DOHH2 (cell line): ENCODE measurements at regions not wholly inside any gene's neighbourhood (a gene's known extent, or its start where the extent isn't known, plus 50 kb on each side); places are given as distances from the start of the nearest gene placed in this dataset.

Experiments used
- H3F3A ChIP-seq: fragments of 200-600 bp; sonication (generic), shearing (Covaris generic); 2 replicates; pipeline ENCODE4 v1.6.0; 2016; ENCODE audit warnings: antibody characterized with exemption, mild to moderate bottlenecking; ENCODE audit not compliant: control insufficient read depth, insufficient read depth
- H3K27ac ChIP-seq: fragments of 200-600 bp; sonication (generic); 2 replicates; pipeline ENCODE4 v1.5.1; 2014; ENCODE audit warnings: low read depth, mild to moderate bottlenecking, low read length, moderate library complexity
- H3K27me3 ChIP-seq: fragments of 200-600 bp; sonication (generic); 2 replicates; pipeline ENCODE4 v1.6.1; 2014; ENCODE audit warnings: mild to moderate bottlenecking, low read length, mixed read lengths; ENCODE audit not compliant: control insufficient read depth
- H3K36me3 ChIP-seq: fragments of 200-600 bp; sonication (generic); 2 replicates; pipeline ENCODE4 v1.6.1; 2014; ENCODE audit warnings: mild to moderate bottlenecking, low read length, moderate library complexity, mixed read lengths; ENCODE audit not compliant: control insufficient read depth
- H3K4me1 ChIP-seq: fragments of 200-600 bp; sonication (generic); 2 replicates; pipeline ENCODE4 v1.6.1; 2014; ENCODE audit warnings: mild to moderate bottlenecking, low read length, mixed read lengths; ENCODE audit not compliant: control insufficient read depth
- H3K4me2 ChIP-seq: fragments of 200-600 bp; sonication (generic); 2 replicates; pipeline ENCODE4 v1.6.0; 2014; ENCODE audit warnings: mild to moderate bottlenecking, low read length, moderate library complexity
- H3K4me3 ChIP-seq: fragments of 200-600 bp; sonication (generic); 2 replicates; pipeline ENCODE4 v1.5.1; 2014; ENCODE audit warnings: mild to moderate bottlenecking, low read length, mixed read lengths
- H3K79me2 ChIP-seq: fragments of 200-600 bp; sonication (generic); 2 replicates; pipeline ENCODE4 v1.6.1; 2014; ENCODE audit warnings: mild to moderate bottlenecking, low read length, mixed read lengths; ENCODE audit not compliant: control insufficient read depth
- H3K9me2 ChIP-seq: fragments of 200-600 bp; sonication (generic); replicated peaks from 2 replicates; pipeline ENCODE4 v1.6.1; 2014; ENCODE audit warnings: mild to moderate bottlenecking, low read length, mixed read lengths; ENCODE audit not compliant: control insufficient read depth
- H3K9me3 ChIP-seq: fragments of 200-600 bp; sonication (generic); 2 replicates; pipeline ENCODE4 v1.6.1; 2014; ENCODE audit warnings: antibody characterized with exemption, low read length, mixed read lengths; ENCODE audit not compliant: control insufficient read depth, insufficient read depth
- H4K20me1 ChIP-seq: fragments of 200-600 bp; sonication (generic); 2 replicates; pipeline ENCODE4 v1.6.0; 2014; ENCODE audit warnings: low read depth, mild to moderate bottlenecking, antibody characterized with exemption, low read length, moderate library complexity; ENCODE audit not compliant: control insufficient read depth, insufficient read depth
- EZH2phosphoT487 ChIP-seq: fragments of 200-600 bp; sonication (generic); IDR thresholded peaks from 2 replicates; pipeline ENCODE4 v1.6.1; 2017; ENCODE audit warnings: borderline replicate concordance, mild to moderate bottlenecking, antibody characterized with exemption, low read length, moderate library complexity, mixed read lengths
- TF ChIP-seq, protein P1 (sequence below): fragments of 200-600 bp; sonication (generic); IDR thresholded peaks from one replicate; pipeline ENCODE4 v1.5.1; 2014; ENCODE audit warnings: antibody characterized with exemption, mild to moderate bottlenecking, low read depth, low read length; ENCODE audit not compliant: poor library complexity, severe bottlenecking

DNA sequence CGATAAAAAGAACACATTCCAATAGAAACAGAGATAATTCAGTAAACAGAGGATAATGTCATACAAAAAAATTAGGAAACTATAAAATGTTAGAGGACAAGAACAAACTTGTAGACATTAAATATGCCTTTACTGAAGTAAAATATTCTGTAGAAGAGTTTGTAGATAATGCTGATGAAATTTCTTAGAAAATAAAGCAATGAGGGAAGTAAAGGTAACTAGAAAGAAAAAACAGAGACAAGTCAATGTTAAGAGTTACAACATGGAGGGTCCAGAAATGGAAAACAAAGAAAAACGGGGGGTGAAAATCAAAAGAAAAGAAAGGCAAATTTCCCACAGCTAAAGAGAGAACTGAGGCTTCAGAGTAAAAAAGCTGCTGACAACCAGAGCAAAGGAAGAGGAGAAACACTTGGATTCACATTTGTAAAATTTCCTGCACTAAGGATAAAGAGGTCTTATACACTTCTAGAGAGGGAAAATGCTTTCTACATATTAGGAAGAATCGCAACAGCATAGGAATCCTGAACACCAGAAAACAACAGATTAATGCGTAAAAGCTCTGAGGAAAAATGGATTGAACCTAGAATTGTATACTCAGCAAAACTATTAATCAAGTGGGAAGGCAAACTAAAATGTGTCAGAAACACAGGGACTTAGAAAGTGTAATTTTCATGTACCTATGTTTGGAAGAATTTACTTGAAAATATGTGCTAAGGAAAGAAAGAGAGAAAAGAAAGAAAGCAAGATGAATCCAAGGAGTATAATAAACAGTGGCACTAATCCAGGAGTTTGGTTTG lies 55.0 kb upstream of the AGR3 start:
- H3K9me3 ChIP-seq = no peaks in the 10 kb centered on the region
- H4K20me1 ChIP-seq = no peaks in the 10 kb centered on the region
- H3K4me3 ChIP-seq = no peak overlapping the region
- H3K9me2 ChIP-seq = no peaks in the 10 kb centered on the region
- no peak overlapping the region for H3K4me2 ChIP-seq
- peaks cover 16% of the 10 kb centered on the region for H3K4me1 ChIP-seq
- no peaks in the 10 kb centered on the region for H3K79me2 ChIP-seq
- H3F3A ChIP-seq = no peaks in the 10 kb centered on the region
- no peaks in the 10 kb centered on the region for H3K36me3 ChIP-seq
- no peak for TF ChIP-seq EZH2phosphoT487
- H3K27me3 ChIP-seq = peaks cover 13% of the 10 kb centered on the region
- H3K27ac ChIP-seq = no peak overlapping the region

DNA sequence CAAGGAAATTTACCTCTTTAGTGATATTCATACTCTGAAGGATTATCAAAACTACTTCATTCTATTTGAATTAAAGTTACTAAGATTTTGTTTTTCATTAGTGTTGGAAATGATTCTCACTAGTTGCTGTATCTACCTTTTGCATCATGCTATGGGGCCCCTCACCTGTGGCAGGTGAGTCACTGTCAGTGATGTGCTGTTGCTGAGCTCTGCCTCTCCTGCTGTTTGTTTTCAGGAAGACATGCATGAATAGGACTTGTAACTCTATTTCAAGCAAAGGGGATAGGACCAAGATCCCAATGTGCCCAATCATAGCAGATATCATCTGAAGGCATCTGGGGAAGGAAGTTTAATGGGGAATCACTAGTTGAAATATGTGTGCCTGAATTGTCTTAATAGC lies 57.4 kb upstream of the AGR3 start:
- H3F3A ChIP-seq = no peaks in the 10 kb centered on the region

DNA sequence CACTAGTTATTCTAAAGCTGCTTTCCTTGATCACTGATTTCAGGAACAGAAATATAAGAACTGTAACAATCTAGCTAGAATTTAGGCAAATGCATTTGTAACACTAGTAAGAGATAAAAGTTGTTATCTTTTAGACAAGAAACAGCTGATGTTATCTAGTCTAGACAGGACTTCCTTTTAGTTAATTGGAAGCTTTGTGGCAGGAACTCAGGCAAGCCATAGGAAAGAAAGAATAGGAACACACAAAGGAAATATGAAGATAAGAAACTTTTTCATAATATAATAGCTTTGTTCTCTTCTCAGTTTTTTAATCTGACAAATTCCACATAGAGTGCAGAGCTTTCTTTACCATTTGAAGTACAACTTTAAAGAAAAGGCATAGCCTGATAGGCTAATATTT lies 59.0 kb upstream of the AGR3 start:
- H3K9me2 ChIP-seq = no peaks in the 10 kb centered on the region
- no peaks in the 10 kb centered on the region for H3K36me3 ChIP-seq
- H3K4me2 ChIP-seq = no peak overlapping the region
- no peak overlapping the region for H3K27ac ChIP-seq
- H3K4me3 ChIP-seq = no peak overlapping the region
- H3K79me2 ChIP-seq = no peaks in the 10 kb centered on the region
- no peaks in the 10 kb centered on the region for H4K20me1 ChIP-seq
- peaks cover 13% of the 10 kb centered on the region for H3K27me3 ChIP-seq
- H3K4me1 ChIP-seq = no peaks in the 10 kb centered on the region
- H3K9me3 ChIP-seq = no peaks in the 10 kb centered on the region
- no peak for TF ChIP-seq EZH2phosphoT487
- TF ChIP-seq, protein P1, sequence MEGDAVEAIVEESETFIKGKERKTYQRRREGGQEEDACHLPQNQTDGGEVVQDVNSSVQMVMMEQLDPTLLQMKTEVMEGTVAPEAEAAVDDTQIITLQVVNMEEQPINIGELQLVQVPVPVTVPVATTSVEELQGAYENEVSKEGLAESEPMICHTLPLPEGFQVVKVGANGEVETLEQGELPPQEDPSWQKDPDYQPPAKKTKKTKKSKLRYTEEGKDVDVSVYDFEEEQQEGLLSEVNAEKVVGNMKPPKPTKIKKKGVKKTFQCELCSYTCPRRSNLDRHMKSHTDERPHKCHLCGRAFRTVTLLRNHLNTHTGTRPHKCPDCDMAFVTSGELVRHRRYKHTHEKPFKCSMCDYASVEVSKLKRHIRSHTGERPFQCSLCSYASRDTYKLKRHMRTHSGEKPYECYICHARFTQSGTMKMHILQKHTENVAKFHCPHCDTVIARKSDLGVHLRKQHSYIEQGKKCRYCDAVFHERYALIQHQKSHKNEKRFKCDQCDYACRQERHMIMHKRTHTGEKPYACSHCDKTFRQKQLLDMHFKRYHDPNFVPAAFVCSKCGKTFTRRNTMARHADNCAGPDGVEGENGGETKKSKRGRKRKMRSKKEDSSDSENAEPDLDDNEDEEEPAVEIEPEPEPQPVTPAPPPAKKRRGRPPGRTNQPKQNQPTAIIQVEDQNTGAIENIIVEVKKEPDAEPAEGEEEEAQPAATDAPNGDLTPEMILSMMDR = no peak
- H3F3A ChIP-seq = no peaks in the 10 kb centered on the region

More for the DNA sequence above, 57.4 kb upstream of the AGR3 start:
- Histone ChIP-seq H3K4me3 (no peak overlapping the region), H4K20me1 (no peaks in the 10 kb centered on the region), H3K27ac (no peak overlapping the region), H3K9me2 (no peaks in the 10 kb centered on the region), H3K36me3 (no peaks in the 10 kb centered on the region), H3K4me1 (peaks cover 3% of the 10 kb centered on the region), H3K4me2 (no peak overlapping the region), H3K9me3 (no peaks in the 10 kb centered on the region), H3K79me2 (no peaks in the 10 kb centered on the region), H3K27me3 (peaks cover 13% of the 10 kb centered on the region)
- TF ChIP-seq EZH2phosphoT487 = no peak
- TF ChIP-seq, protein P1 = no peak

DNA sequence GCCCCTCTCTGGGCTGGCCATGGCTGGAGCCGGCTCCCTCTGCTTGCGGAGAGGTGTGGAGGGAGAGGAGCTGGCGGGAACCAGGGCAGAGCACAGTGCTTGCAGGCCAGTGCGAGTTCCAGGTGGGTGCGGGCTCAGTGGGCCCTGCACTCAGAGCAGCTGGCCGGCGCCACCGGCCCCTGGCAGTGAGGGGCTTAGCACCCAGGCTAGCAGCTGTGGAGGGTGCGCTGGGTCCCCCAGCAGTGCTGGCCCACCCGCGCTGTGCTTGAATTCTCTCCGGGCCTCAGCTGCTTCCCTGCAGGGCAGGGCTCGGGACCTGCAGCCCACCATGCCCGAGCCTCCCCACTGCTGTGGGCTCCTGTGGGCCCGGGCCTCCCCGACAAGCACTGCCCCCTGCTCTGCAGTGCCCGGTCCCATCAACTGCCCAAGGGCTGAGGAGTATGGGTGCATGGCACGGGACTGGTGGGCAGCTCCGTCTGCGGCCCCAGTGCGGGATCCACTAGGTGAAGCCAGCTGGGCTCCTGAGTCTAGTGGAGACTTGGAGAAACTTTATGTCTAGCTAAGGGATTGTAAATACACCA lies 61.2 kb upstream of the AGR3 start:
- H3K9me2 ChIP-seq = no peaks in the 10 kb centered on the region; the same call in 1 of the 2 replicates
- H4K20me1 ChIP-seq = no peaks in the 10 kb centered on the region
- H3K4me2 ChIP-seq = no peak overlapping the region
- no peaks in the 10 kb centered on the region for H3F3A ChIP-seq
- no peak overlapping the region for H3K4me3 ChIP-seq
- peaks cover under 1% of the 10 kb centered on the region; the same call in 1 of the 2 replicates for H3K9me3 ChIP-seq
- no peaks in the 10 kb centered on the region for H3K4me1 ChIP-seq
- TF ChIP-seq, protein P1 = no peak
- no peak for TF ChIP-seq EZH2phosphoT487
- no peak overlapping the region for H3K27ac ChIP-seq
- H3K36me3 ChIP-seq = no peaks in the 10 kb centered on the region
- no peaks in the 10 kb centered on the region for H3K79me2 ChIP-seq
- peaks cover 7% of the 10 kb centered on the region for H3K27me3 ChIP-seq
